CD4-positive, alpha-beta T cell treated with Interferon alpha-2 for 1 hour (primary cell): ENCODE measurements at regions not wholly inside any gene's neighbourhood (a gene's known extent, or its start where the extent isn't known, plus 50 kb on each side); places are given as distances from the start of the nearest gene placed in this dataset.

Experiments used
- DNase-seq, 2 donors: peaks; one replicate each; pipeline ENCODE4 v3.0.0-alpha.2; 2020 to 2022

GRCh38 chr2:12795851-12796250 lies 79.1 kb downstream of the TRIB2 start:
- DNase-seq: no peak

- no peak for DNase-seq
Measured at GRCh38 chr2:12796657-12797056, 79.9 kb downstream of the TRIB2 start.

GRCh38 chr2:12797815-12798214 lies 81.1 kb downstream of the TRIB2 start:
- no peak for DNase-seq

GRCh38 chr2:12803607-12804006 lies 86.9 kb downstream of the TRIB2 start:
- no peak for DNase-seq

GRCh38 chr2:12804091-12804856 lies 87.5 kb downstream of the TRIB2 start:
- no peak for DNase-seq

- DNase-seq: no peak
Measured at GRCh38 chr2:12805033-12805432, 88.3 kb downstream of the TRIB2 start.

- no peak for DNase-seq
Measured at GRCh38 chr2:12806549-12807242, 90.0 kb downstream of the TRIB2 start.

- DNase-seq: no peak
Measured at GRCh38 chr2:12807907-12808810, 91.4 kb downstream of the TRIB2 start.

GRCh38 chr2:12809526-12809925 lies 92.8 kb downstream of the TRIB2 start:
- no peak for DNase-seq

GRCh38 chr2:12811916-12812315 lies 95.2 kb downstream of the TRIB2 start:
- no peak for DNase-seq

- DNase-seq: no peak
Measured at GRCh38 chr2:12813166-12813565, 96.4 kb downstream of the TRIB2 start.

- DNase-seq: peak in 1 of 2 donors; percentile 3
Measured at GRCh38 chr2:12816379-12817306, 99.9 kb downstream of the TRIB2 start.

GRCh38 chr2:12817870-12818269 lies 101.1 kb downstream of the TRIB2 start:
- no peak for DNase-seq

- no peak for DNase-seq
Measured at GRCh38 chr2:12818416-12819102, 101.8 kb downstream of the TRIB2 start.

GRCh38 chr2:12819103-12819475 lies 102.4 kb downstream of the TRIB2 start:
- no peak for DNase-seq

GRCh38 chr2:12819721-12820120 lies 103.0 kb downstream of the TRIB2 start:
- no peak for DNase-seq

GRCh38 chr2:12821656-12822055 lies 104.9 kb downstream of the TRIB2 start:
- no peak for DNase-seq

- no peak for DNase-seq
Measured at GRCh38 chr2:12824351-12824777, 107.6 kb downstream of the TRIB2 start.

GRCh38 chr2:12824778-12825379 lies 108.1 kb downstream of the TRIB2 start:
- no peak for DNase-seq

GRCh38 chr2:12826781-12827180 lies 110.0 kb downstream of the TRIB2 start:
- no peak for DNase-seq

- no peak for DNase-seq
Measured at GRCh38 chr2:12827721-12828120, 111.0 kb downstream of the TRIB2 start.
